Liver (tissue), 8 donors: ENCODE measurements at regions not wholly inside any gene's neighbourhood (a gene's known extent, or its start where the extent isn't known, plus 50 kb on each side); places are given as distances from the start of the nearest gene placed in this dataset.

Experiments used
- DNase-seq: peaks from one replicate; pipeline ENCODE4 v3.0.0-alpha.2; 2017; ENCODE audit warnings: low spot score
- H3K27ac ChIP-seq, 2 donors: one replicate each; pipeline ENCODE4 v1.7.0; 2013; ENCODE audit warnings: inconsistent platforms in 2 of 2, low read length in 2 of 2, control low read depth in 1 of 2, low read depth in 1 of 2, mild to moderate bottlenecking in 1 of 2
- H3K27me3 ChIP-seq, 4 donors: one replicate each; pipeline versions ENCODE4 v1.6.1 to v1.7.0; 2013; ENCODE audit warnings: low read length in 3 of 4, inconsistent platforms in 1 of 4, mild to moderate bottlenecking in 1 of 4, moderate library complexity in 1 of 4; ENCODE audit not compliant: control insufficient read depth in 4 of 4, insufficient read depth in 4 of 4
- H3K36me3 ChIP-seq, 4 donors: one replicate each; pipeline versions ENCODE4 v1.6.1 to v1.7.0; 2013; ENCODE audit warnings: low read length in 3 of 4, mild to moderate bottlenecking in 3 of 4, low read depth in 1 of 4, moderate library complexity in 1 of 4; ENCODE audit not compliant: control insufficient read depth in 4 of 4, insufficient read depth in 3 of 4
- H3K4me1 ChIP-seq, 4 donors: one replicate each; pipeline versions ENCODE4 v1.6.1 to v1.7.0; 2013; ENCODE audit warnings: low read length in 3 of 4, mild to moderate bottlenecking in 3 of 4, moderate library complexity in 1 of 4; ENCODE audit not compliant: control insufficient read depth in 4 of 4, insufficient read depth in 4 of 4
- H3K4me3 ChIP-seq, 3 donors: one replicate each; pipeline versions ENCODE4 v1.6.1 to v1.7.0; 2013; ENCODE audit warnings: low read length in 3 of 3, control low read depth in 1 of 3, low read depth in 1 of 3, mild to moderate bottlenecking in 1 of 3
- H3K9ac ChIP-seq, 2 donors: one replicate each; pipeline ENCODE4 v1.7.0; 2013; ENCODE audit warnings: low read length in 2 of 2, mild to moderate bottlenecking in 2 of 2, moderate library complexity in 2 of 2, control low read depth in 1 of 2, low read depth in 1 of 2
- H3K9me3 ChIP-seq, 4 donors: one replicate each; pipeline versions ENCODE4 v1.6.1 to v1.7.0; 2013; ENCODE audit warnings: low read length in 3 of 4; ENCODE audit not compliant: control insufficient read depth in 4 of 4
- ATF3 ChIP-seq: IDR thresholded peaks from 2 replicates; pipeline ENCODE4 v1.6.1; 2016; ENCODE audit warnings: antibody characterized with exemption
- CTCF ChIP-seq: fragments of 150-350 bp; IDR thresholded peaks from 2 replicates; pipeline ENCODE4 v1.5.1; 2017; ENCODE audit warnings: improper control_type of control experiment, low read depth, low read length; ENCODE audit not compliant: missing input control
- EGR1 ChIP-seq, 2 donors: IDR thresholded peaks; 2 replicates each; pipeline ENCODE4 v1.6.1; 2016 to 2018; ENCODE audit warnings: antibody characterized with exemption in 2 of 2, low read depth in 2 of 2
- FOXA1 ChIP-seq: IDR thresholded peaks from 2 replicates; pipeline ENCODE4 v1.6.1; 2016; ENCODE audit warnings: antibody characterized with exemption
- FOXA2 ChIP-seq: IDR thresholded peaks from 2 replicates; pipeline ENCODE4 v1.6.1; 2016; ENCODE audit warnings: antibody characterized with exemption
- GABPA ChIP-seq, 2 donors: IDR thresholded peaks in 1 of 2; conservative IDR thresholded peaks in 1 of 2; 2 replicates each; pipeline ENCODE4 v1.6.1; 2016; ENCODE audit warnings: antibody characterized with exemption in 2 of 2, mild to moderate bottlenecking in 1 of 2, moderate library complexity in 1 of 2
- HNF4A ChIP-seq, 2 donors: conservative IDR thresholded peaks; 2 replicates each; pipeline ENCODE4 v1.6.1; 2016; ENCODE audit warnings: antibody characterized with exemption in 2 of 2, mild to moderate bottlenecking in 2 of 2
- HNF4G ChIP-seq: IDR thresholded peaks from 2 replicates; pipeline ENCODE4 v1.6.1; 2016; ENCODE audit warnings: antibody characterized with exemption
- JUND ChIP-seq, 2 donors: IDR thresholded peaks; 2 replicates each; pipeline ENCODE4 v1.6.1; 2016; ENCODE audit warnings: antibody characterized with exemption in 2 of 2
- MAX ChIP-seq: IDR thresholded peaks from 2 replicates; pipeline ENCODE4 v1.6.1; 2016; ENCODE audit warnings: antibody characterized with exemption
- NR2F2 ChIP-seq: IDR thresholded peaks from 2 replicates; pipeline ENCODE4 v1.6.1; 2016; ENCODE audit warnings: antibody characterized with exemption
- RAD21 ChIP-seq, 2 donors: IDR thresholded peaks; 2 replicates each; pipeline ENCODE4 v1.6.1; 2016; ENCODE audit warnings: antibody characterized with exemption in 2 of 2, mild to moderate bottlenecking in 2 of 2
- REST ChIP-seq: IDR thresholded peaks from 2 replicates; pipeline ENCODE4 v1.6.1; 2016; ENCODE audit warnings: antibody characterized with exemption, mild to moderate bottlenecking
- RXRA ChIP-seq, 2 donors: IDR thresholded peaks; 2 replicates each; pipeline ENCODE4 v1.6.1; 2017 to 2018; ENCODE audit warnings: antibody characterized with exemption in 2 of 2, mild to moderate bottlenecking in 1 of 2
- SP1 ChIP-seq: IDR thresholded peaks from 2 replicates; pipeline ENCODE4 v1.6.1; 2018; ENCODE audit warnings: antibody characterized with exemption, mild to moderate bottlenecking
- TAF1 ChIP-seq: conservative IDR thresholded peaks from 2 replicates; pipeline ENCODE4 v1.6.1; 2016; ENCODE audit warnings: antibody characterized with exemption, mild to moderate bottlenecking
- YY1 ChIP-seq: IDR thresholded peaks from 2 replicates; pipeline ENCODE4 v1.6.1; 2016; ENCODE audit warnings: antibody characterized with exemption, mild to moderate bottlenecking
- ZBTB33 ChIP-seq: IDR thresholded peaks from 2 replicates; pipeline ENCODE4 v1.6.1; 2016; ENCODE audit warnings: antibody characterized with exemption
- WGBS: extraction: QIAGEN DNeasy Blood & Tissue Kit; methylation state at CpG from one replicate; pipeline ENCODE4 v1.1.7; 2013; 5-methylcytosine and 5-hydroxymethylcytosine counted together
- donor health status: healthy.
- donor health status: healthy.
- donor health status: healthy.
- donor health status: healthy.
- donor health status: healthy.

GRCh38 chr10:3486346-3487065, 298.5 kb downstream of the KLF6 start (continued):
- no peak for TF ChIP-seq FOXA1
- TF ChIP-seq ZBTB33: no peak

- H3K27ac ChIP-seq: no peak overlapping the region
- WGBS: 74% methylated on average over 15 of the region's 15 CpGs
- H3K9ac ChIP-seq: no peak overlapping the region
- H3K9me3 ChIP-seq: no peaks in the 10 kb centered on the region
- peaks cover 0 to 3% (median 0%) of the 10 kb centered on the region in 4 donors for H3K4me1 ChIP-seq
- no peaks in the 10 kb centered on the region for H3K36me3 ChIP-seq
- H3K27me3 ChIP-seq: no peaks in the 10 kb centered on the region
- DNase-seq: no peak
- H3K4me3 ChIP-seq: no peak overlapping the region
- no peak for TF ChIP-seq FOXA1
- no peak for TF ChIP-seq SP1
- TF ChIP-seq RAD21 (IDR thresholded peaks at IDR 0.05): no peak
- no peak for TF ChIP-seq ZBTB33
- TF ChIP-seq YY1: no peak
- no peak for TF ChIP-seq MAX
- no peak for TF ChIP-seq NR2F2
- TF ChIP-seq HNF4G: no peak
- no peak for TF ChIP-seq GABPA (IDR thresholded peaks at IDR 0.05 in 1 of 2, conservative IDR thresholded peaks at IDR 0.05 in 1 of 2)
- no peak for TF ChIP-seq FOXA2
- no peak for TF ChIP-seq EGR1 (IDR thresholded peaks at IDR 0.05; ENCODE audit: low read depth in 2 of 2)
- no peak for TF ChIP-seq HNF4A (conservative IDR thresholded peaks at IDR 0.05)
- no peak for TF ChIP-seq JUND (IDR thresholded peaks at IDR 0.05)
- no peak for TF ChIP-seq CTCF
- TF ChIP-seq ATF3: no peak
- TF ChIP-seq REST: no peak
- TF ChIP-seq TAF1: no peak
- TF ChIP-seq RXRA (IDR thresholded peaks at IDR 0.05): no peak
These were observed 299.8 kb downstream of the KLF6 start for GRCh38 chr10:3485057-3485686.
